ENCODE measurements at regions not wholly inside any gene's neighbourhood (a gene's known extent, or its start where the extent isn't known, plus 50 kb on each side); places are given as distances from the start of the nearest gene placed in this dataset.

GRCh38 chr10:28776519-28776918 lies 99.2 kb downstream of the BAMBI start:
- DNase-seq = no peak
- in situ Hi-C loops (cut with HindIII; ENCODE audit: low pct_ligation_motif_present, low pct_unique_long_range_greater_than_20kb, low sequenced_read_pairs) = no loop called here

GRCh38 chr10:28777911-28778310 lies 100.6 kb downstream of the BAMBI start:
- DNase-seq = no peak
- in situ Hi-C loops (cut with HindIII; ENCODE audit: low pct_ligation_motif_present, low pct_unique_long_range_greater_than_20kb, low sequenced_read_pairs) = no loop called here

GRCh38 chr10:28778524-28778923 lies 101.2 kb downstream of the BAMBI start:
- no peak for DNase-seq
- in situ Hi-C loops (cut with HindIII; ENCODE audit: low pct_ligation_motif_present, low pct_unique_long_range_greater_than_20kb, low sequenced_read_pairs) = no loop called here

- no peak for DNase-seq
- in situ Hi-C loops (cut with HindIII; ENCODE audit: low pct_ligation_motif_present, low pct_unique_long_range_greater_than_20kb, low sequenced_read_pairs) = no loop called here
Observed at GRCh38 chr10:28781296-28781695, 104.0 kb downstream of the BAMBI start.

DNA sequence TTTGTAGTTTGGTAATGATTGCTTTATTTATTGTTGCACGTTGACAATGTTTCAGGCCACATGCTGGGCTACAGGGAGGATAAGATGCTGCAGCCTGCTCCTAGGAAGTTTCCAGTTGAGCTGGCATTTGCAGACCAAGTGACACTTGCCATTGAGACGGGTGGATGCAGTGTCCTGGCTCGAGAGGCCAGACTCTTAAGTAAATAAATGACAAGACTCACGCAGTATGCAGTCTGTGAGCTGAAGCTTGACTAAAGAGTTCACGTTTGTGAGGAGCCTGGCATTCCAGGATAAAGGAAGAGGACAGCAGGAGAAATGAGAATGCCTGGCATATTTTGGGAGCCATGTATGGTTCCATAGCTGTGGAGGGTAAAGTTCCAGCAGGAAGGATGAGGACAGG lies 105.8 kb downstream of the BAMBI start:
- in situ Hi-C loops (cut with HindIII; ENCODE audit: low pct_ligation_motif_present, low pct_unique_long_range_greater_than_20kb, low sequenced_read_pairs) = no loop called here
- no peak for DNase-seq

DNA sequence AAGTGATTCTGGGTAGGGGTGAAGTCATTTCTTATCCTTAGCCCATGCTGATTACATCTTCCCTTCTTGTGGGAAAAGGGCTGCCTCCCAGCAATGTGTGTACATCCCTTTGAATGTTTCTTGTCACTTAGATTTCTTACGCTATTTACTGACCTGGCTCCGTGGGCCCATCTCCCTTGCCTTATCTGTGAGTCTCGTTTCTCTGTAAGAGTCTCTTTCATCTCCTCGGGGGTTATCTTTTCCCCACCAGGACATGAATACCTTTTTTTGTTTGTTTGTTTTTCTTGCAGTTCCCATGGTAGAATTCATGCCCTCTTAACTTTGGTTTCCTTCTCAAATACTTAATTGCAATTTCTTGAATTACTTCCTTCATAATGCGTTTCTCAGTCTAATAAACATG lies 107.7 kb downstream of the BAMBI start:
- DNase-seq = no peak
- in situ Hi-C loops (cut with HindIII; ENCODE audit: low pct_ligation_motif_present, low pct_unique_long_range_greater_than_20kb, low sequenced_read_pairs) = no loop called here

DNA sequence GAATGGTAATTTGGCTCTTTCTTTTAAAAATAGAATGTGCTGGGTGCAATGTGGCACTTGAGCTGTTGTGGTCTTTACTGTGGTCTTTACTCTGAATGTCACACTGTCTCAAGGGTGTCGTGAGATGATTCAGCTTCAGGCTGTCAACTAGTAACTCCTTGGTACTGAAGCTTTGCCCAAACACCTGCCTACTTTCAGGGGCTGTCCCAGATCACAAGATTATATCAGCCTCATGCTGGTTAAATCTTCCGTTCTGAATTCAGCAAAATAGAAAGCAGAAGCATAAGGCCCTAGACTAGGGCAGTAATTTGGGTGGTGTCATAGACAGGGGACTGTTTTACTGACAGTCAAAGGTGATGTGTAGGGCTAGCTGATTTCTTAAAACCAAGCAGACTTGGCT lies 110.9 kb downstream of the BAMBI start:
- in situ Hi-C loops (cut with HindIII; ENCODE audit: low pct_ligation_motif_present, low pct_unique_long_range_greater_than_20kb, low sequenced_read_pairs) = no loop called here
- DNase-seq = no peak

DNA sequence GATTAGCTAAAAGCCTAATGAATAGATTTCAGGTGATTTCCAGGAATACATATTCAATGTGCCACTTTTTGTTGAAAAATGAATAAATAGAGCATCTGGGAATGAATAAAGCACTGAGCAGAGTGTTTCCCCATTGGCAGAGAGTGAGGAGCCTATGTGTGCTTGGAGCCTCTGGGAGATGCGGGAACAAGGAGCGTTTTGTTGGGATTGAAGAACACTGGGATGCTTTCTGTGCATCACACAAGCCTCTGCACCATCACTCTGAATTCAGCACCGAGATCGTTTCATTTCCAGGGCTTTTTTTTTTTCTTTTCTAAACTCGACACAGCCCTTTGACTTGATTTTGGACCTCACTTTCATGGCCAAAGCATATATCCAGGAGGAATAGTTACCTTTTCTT lies 111.4 kb downstream of the BAMBI start:
- in situ Hi-C loops (cut with HindIII; ENCODE audit: low pct_ligation_motif_present, low pct_unique_long_range_greater_than_20kb, low sequenced_read_pairs) = no loop called here
- DNase-seq = no peak

- in situ Hi-C loops (cut with HindIII; ENCODE audit: low pct_ligation_motif_present, low pct_unique_long_range_greater_than_20kb, low sequenced_read_pairs) = no loop called here
- DNase-seq = no peak
Observed at GRCh38 chr10:28790146-28790545, 112.8 kb downstream of the BAMBI start.

DNA sequence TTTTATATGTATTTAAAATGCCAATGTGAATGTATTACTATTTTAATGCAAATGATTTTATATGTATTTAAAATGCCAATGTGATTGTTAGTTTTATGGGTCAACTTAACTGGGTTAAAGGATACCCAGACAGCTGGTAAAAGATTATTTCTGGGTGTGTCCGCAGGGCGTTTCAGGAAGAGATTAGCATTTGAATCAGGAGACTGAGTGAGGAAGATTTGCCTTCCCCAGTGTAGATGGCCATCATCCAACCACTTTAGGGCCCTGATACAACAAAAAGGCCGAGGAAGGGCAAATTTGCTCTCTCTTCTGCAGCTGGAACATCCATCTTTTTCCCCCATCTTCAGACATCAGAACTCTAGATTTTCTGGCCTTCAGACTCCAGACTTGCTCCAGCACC lies 116.2 kb downstream of the BAMBI start:
- DNase-seq = no peak
- in situ Hi-C loops (cut with HindIII; ENCODE audit: low pct_ligation_motif_present, low pct_unique_long_range_greater_than_20kb, low sequenced_read_pairs) = no loop called here

DNA sequence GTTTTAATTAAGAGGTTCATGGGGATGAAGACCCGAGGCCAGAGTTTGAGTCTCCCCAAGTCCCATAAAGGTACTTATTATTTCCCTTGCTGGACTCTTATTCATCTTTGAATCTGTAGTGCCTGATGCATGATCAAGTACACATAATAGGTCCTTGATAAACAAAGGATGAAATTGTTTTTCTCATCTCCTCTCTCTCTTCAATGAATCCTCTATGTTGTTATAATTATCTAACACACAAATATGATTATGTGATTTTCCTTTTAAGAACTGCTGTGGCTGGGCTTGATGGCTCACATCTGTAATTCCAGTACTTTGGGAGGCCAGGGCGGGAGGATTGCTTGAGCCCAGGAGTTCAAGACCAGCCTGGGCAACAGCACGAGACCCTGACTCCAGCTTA lies 117.7 kb downstream of the BAMBI start:
- in situ Hi-C loops (cut with HindIII; ENCODE audit: low pct_ligation_motif_present, low pct_unique_long_range_greater_than_20kb, low sequenced_read_pairs) = no loop called here
- no peak for DNase-seq

GRCh38 chr10:28796606-28797512 lies 119.5 kb downstream of the BAMBI start:
- DNase-seq = no peak
- in situ Hi-C loops (cut with HindIII; ENCODE audit: low pct_ligation_motif_present, low pct_unique_long_range_greater_than_20kb, low sequenced_read_pairs) = no loop called here

GRCh38 chr10:28797904-28798371 lies 120.6 kb downstream of the BAMBI start:
- in situ Hi-C loops (cut with HindIII; ENCODE audit: low pct_ligation_motif_present, low pct_unique_long_range_greater_than_20kb, low sequenced_read_pairs) = no loop called here
- DNase-seq = no peak

DNA sequence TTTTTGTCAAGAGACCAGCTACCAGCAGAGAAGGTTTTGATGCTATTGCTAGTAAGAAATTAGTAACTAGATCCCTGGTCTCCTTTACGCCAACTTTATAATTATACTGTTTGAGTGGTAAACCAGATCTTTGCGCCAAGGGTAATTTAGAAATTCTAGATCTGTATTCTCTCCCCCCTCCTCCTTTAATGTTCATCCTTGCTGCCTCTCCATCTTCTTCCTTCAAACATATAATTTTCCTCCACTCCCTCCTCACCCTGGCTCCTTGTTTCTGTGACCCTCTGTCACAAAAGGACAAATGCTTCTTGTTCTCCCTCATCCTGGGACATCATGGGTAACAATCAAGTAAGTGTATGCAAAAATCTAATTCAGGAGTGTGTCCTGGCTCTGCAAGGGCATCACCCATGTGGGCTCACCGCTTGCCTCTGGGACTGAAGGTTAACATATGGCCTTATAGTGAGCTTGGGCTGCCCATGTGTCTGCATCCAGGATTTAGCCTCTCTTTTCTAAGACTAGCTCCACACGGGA lies 121.2 kb downstream of the BAMBI start:
- in situ Hi-C loops (cut with HindIII; ENCODE audit: low pct_ligation_motif_present, low pct_unique_long_range_greater_than_20kb, low sequenced_read_pairs) = no loop called here
- no peak for DNase-seq

- no peak for DNase-seq
- in situ Hi-C loops (cut with HindIII; ENCODE audit: low pct_ligation_motif_present, low pct_unique_long_range_greater_than_20kb, low sequenced_read_pairs) = no loop called here
Observed at GRCh38 chr10:28798964-28799363, 121.6 kb downstream of the BAMBI start.

DNA sequence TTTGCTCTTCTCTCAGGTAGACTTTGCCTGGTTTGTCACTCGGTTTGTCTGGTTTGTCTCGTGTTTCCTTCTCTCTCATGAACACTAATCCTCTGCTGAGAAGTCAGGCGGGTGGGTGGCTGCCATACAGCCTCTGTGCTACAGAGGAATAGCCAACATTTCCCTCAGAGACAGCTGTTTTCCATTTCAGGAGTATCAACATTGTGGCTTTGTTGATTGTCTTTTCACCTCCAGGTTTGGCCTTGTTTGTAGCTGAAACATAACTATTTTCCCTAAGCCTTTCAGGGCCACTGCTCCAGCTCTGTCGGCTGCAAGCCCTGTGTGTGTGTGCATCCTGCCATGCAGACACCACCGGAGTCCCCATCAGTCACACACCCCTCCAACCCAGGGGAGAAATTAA lies 122.8 kb downstream of the BAMBI start:
- in situ Hi-C loops (cut with HindIII; ENCODE audit: low pct_ligation_motif_present, low pct_unique_long_range_greater_than_20kb, low sequenced_read_pairs) = no loop called here
- no peak for DNase-seq

GRCh38 chr10:28801247-28801646 lies 123.9 kb downstream of the BAMBI start:
- DNase-seq = no peak
- in situ Hi-C loops (cut with HindIII; ENCODE audit: low pct_ligation_motif_present, low pct_unique_long_range_greater_than_20kb, low sequenced_read_pairs) = no loop called here

GRCh38 chr10:28801869-28802268 lies 124.5 kb downstream of the BAMBI start:
- DNase-seq = no peak
- in situ Hi-C loops (cut with HindIII; ENCODE audit: low pct_ligation_motif_present, low pct_unique_long_range_greater_than_20kb, low sequenced_read_pairs) = no loop called here

DNA sequence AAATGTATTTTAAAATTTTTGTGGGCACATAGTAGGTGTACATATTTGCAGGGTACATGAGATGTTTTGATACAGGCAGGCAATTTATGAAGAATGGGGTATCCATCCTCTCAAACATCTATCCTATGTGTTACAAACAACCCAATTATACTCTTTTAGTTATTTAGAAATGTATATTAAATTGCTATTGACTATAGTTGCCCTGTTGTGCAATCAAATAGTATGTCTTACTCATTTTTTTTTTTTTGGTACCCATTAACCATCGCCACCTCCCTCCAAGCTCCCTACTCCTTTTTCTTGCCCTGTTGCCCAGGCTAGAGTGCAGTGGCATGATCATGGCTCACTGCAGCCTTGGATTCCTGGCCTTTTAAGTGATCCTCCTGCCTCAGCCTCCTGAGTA lies 128.1 kb downstream of the BAMBI start:
- DNase-seq = no peak
- in situ Hi-C loops (cut with HindIII; ENCODE audit: low pct_ligation_motif_present, low pct_unique_long_range_greater_than_20kb, low sequenced_read_pairs) = no loop called here

DNA sequence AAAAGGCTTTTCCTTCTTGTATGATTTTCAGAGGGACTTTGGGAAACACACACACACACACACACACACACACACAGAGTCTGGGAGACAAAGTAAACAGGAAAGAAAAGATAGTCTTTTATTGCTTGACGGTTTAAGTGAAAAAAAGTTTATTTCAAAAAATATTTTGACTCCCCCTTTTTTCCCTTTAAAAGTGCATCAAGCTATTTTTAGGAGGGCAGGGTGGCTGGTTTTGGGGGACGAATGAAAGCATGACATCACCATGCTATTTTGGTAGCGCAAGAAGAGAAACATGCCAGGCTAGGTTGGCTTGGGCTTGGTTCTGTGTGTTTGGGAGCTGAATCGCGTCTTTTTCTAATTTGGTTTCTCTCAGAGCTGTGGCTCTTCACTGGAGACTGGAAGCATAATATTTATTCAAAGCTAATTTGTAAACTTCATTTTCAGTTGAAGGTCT lies 129.2 kb downstream of the BAMBI start:
- DNase-seq = no peak
- in situ Hi-C loops (cut with HindIII; ENCODE audit: low pct_ligation_motif_present, low pct_unique_long_range_greater_than_20kb, low sequenced_read_pairs) = no loop called here

Data from ACHN (cell line).